Fibroblast of lung (primary cell): ENCODE measurements at regions not wholly inside any gene's neighbourhood (a gene's known extent, or its start where the extent isn't known, plus 50 kb on each side); places are given as distances from the start of the nearest gene placed in this dataset.

Source experiments
- EZH2 ChIP-seq: IDR thresholded peaks from 2 replicates; pipeline ENCODE4 v1.5.1; 2012; ENCODE audit warnings: low read length, control low read depth, mild to moderate bottlenecking; ENCODE audit errors: missing control alignments
- TF ChIP-seq, protein P1 (sequence below), 2 donors: IDR thresholded peaks in 1 of 2; conservative IDR thresholded peaks in 1 of 2; 1 replicate in 1 of 2; 2 replicates in 1 of 2; pipeline ENCODE4 v1.5.1; 2011 to 2012; ENCODE audit warnings: low read length in 2 of 2, control low read depth in 1 of 2, inconsistent platforms in 1 of 2, low read depth in 1 of 2, mild to moderate bottlenecking in 1 of 2

DNA sequence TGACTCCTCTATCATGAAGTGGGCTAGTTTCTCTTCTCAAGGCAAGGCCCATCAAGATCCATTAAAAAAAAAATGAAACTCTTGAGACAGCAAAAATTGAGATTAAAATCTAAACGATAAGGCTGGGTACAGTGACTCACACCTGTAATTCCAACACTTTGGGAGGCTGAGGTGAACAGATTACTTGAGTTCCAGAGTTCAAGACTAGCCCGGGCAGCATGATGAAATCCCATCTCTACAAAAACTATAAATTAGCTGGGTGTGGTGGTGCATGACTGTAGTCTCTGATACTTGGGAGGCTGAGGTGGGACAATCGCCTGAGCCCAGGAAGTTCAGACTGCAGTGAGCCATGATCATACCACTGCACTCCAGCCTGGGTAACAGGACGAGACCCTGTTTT is 226.5 kb upstream of the SOX5 start:
- TF ChIP-seq, protein P1, sequence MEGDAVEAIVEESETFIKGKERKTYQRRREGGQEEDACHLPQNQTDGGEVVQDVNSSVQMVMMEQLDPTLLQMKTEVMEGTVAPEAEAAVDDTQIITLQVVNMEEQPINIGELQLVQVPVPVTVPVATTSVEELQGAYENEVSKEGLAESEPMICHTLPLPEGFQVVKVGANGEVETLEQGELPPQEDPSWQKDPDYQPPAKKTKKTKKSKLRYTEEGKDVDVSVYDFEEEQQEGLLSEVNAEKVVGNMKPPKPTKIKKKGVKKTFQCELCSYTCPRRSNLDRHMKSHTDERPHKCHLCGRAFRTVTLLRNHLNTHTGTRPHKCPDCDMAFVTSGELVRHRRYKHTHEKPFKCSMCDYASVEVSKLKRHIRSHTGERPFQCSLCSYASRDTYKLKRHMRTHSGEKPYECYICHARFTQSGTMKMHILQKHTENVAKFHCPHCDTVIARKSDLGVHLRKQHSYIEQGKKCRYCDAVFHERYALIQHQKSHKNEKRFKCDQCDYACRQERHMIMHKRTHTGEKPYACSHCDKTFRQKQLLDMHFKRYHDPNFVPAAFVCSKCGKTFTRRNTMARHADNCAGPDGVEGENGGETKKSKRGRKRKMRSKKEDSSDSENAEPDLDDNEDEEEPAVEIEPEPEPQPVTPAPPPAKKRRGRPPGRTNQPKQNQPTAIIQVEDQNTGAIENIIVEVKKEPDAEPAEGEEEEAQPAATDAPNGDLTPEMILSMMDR (conservative IDR thresholded peaks at IDR 0.05 in 1 of 2, IDR thresholded peaks at IDR 0.05 in 1 of 2; ENCODE audit: low read depth in 1 of 2, low read length in 2 of 2): no peak
- no peak for TF ChIP-seq EZH2
